ENCODE measurements at regions not wholly inside any gene's neighbourhood (a gene's known extent, or its start where the extent isn't known, plus 50 kb on each side); places are given as distances from the start of the nearest gene placed in this dataset.

- H3K4me1 ChIP-seq (ENCODE audit: control insufficient read depth in 3 of 3, insufficient read depth in 3 of 3, low read length in 3 of 3): no peaks in the 10 kb centered on the region
These were observed 329.9 kb downstream of the KIF4B start for GRCh38 chr5:155343468-155343867.

GRCh38 chr5:155353231-155353630, 339.7 kb downstream of the KIF4B start:
- Histone ChIP-seq H3K9ac (ENCODE audit: low read depth in 1 of 3, low read length in 3 of 3) (no peak overlapping the region), H3K4me3 (ENCODE audit: low read length in 3 of 3) (no peak overlapping the region), H3K27ac (ENCODE audit: low read depth, low read length) (no peak overlapping the region), H3K4me1 (ENCODE audit: control insufficient read depth in 3 of 3, insufficient read depth in 3 of 3, low read length in 3 of 3) (no peaks in the 10 kb centered on the region), H3K9me3 (ENCODE audit: control insufficient read depth in 3 of 3, low read length in 3 of 3) (peaks cover 0 to 4% (median 3%) of the 10 kb centered on the region in 3 donors), H3K36me3 (ENCODE audit: control insufficient read depth in 3 of 3, insufficient read depth in 3 of 3, low read length in 3 of 3) (no peaks in the 10 kb centered on the region), H3K27me3 (ENCODE audit: control insufficient read depth in 3 of 3, insufficient read depth in 3 of 3, low read length in 3 of 3) (no peaks in the 10 kb centered on the region)

More at GRCh38 chr5:155343468-155343867, 329.9 kb downstream of the KIF4B start:
- Histone ChIP-seq H3K9me3 (ENCODE audit: control insufficient read depth in 3 of 3, low read length in 3 of 3) (no peaks in the 10 kb centered on the region), H3K9ac (ENCODE audit: low read depth in 1 of 3, low read length in 3 of 3) (no peak overlapping the region), H3K27me3 (ENCODE audit: control insufficient read depth in 3 of 3, insufficient read depth in 3 of 3, low read length in 3 of 3) (no peaks in the 10 kb centered on the region), H3K36me3 (ENCODE audit: control insufficient read depth in 3 of 3, insufficient read depth in 3 of 3, low read length in 3 of 3) (no peaks in the 10 kb centered on the region), H3K4me3 (ENCODE audit: low read length in 3 of 3) (no peak overlapping the region), H3K27ac (ENCODE audit: low read depth, low read length) (no peak overlapping the region)

- Histone ChIP-seq H3K9ac (ENCODE audit: low read depth in 1 of 3, low read length in 3 of 3) (no peak overlapping the region), H3K27ac (ENCODE audit: low read depth, low read length) (no peak overlapping the region), H3K4me1 (ENCODE audit: control insufficient read depth in 3 of 3, insufficient read depth in 3 of 3, low read length in 3 of 3) (no peaks in the 10 kb centered on the region), H3K36me3 (ENCODE audit: control insufficient read depth in 3 of 3, insufficient read depth in 3 of 3, low read length in 3 of 3) (no peaks in the 10 kb centered on the region), H3K4me3 (ENCODE audit: low read length in 3 of 3) (no peak overlapping the region), H3K9me3 (ENCODE audit: control insufficient read depth in 3 of 3, low read length in 3 of 3) (no peaks in the 10 kb centered on the region), H3K27me3 (ENCODE audit: control insufficient read depth in 3 of 3, insufficient read depth in 3 of 3, low read length in 3 of 3) (no peaks in the 10 kb centered on the region)
These were observed 352.5 kb downstream of the KIF4B start for GRCh38 chr5:155366096-155366495.

GRCh38 chr5:155367841-155368240, 354.3 kb downstream of the KIF4B start:
- H3K36me3 ChIP-seq (ENCODE audit: control insufficient read depth in 3 of 3, insufficient read depth in 3 of 3, low read length in 3 of 3): no peaks in the 10 kb centered on the region
- no peak overlapping the region for H3K27ac ChIP-seq (ENCODE audit: low read depth, low read length)
- no peaks in the 10 kb centered on the region for H3K4me1 ChIP-seq (ENCODE audit: control insufficient read depth in 3 of 3, insufficient read depth in 3 of 3, low read length in 3 of 3)
- H3K27me3 ChIP-seq (ENCODE audit: control insufficient read depth in 3 of 3, insufficient read depth in 3 of 3, low read length in 3 of 3): no peaks in the 10 kb centered on the region
- no peak overlapping the region for H3K9ac ChIP-seq (ENCODE audit: low read depth in 1 of 3, low read length in 3 of 3)
- no peak overlapping the region for H3K4me3 ChIP-seq (ENCODE audit: low read length in 3 of 3)
- H3K9me3 ChIP-seq (ENCODE audit: control insufficient read depth in 3 of 3, low read length in 3 of 3): no peaks in the 10 kb centered on the region

- Histone ChIP-seq H3K9ac (ENCODE audit: low read depth in 1 of 3, low read length in 3 of 3) (no peak overlapping the region), H3K4me3 (ENCODE audit: low read length in 3 of 3) (no peak overlapping the region)
These were observed 354.9 kb downstream of the KIF4B start for GRCh38 chr5:155368490-155368889.

GRCh38 chr5:155380480-155380879, 366.9 kb downstream of the KIF4B start:
- Histone ChIP-seq H3K4me3 (ENCODE audit: low read length in 3 of 3) (no peak overlapping the region), H3K9me3 (ENCODE audit: control insufficient read depth in 3 of 3, low read length in 3 of 3) (no peaks in the 10 kb centered on the region), H3K36me3 (ENCODE audit: control insufficient read depth in 3 of 3, insufficient read depth in 3 of 3, low read length in 3 of 3) (no peaks in the 10 kb centered on the region), H3K4me1 (ENCODE audit: control insufficient read depth in 3 of 3, insufficient read depth in 3 of 3, low read length in 3 of 3) (no peaks in the 10 kb centered on the region), H3K27ac (ENCODE audit: low read depth, low read length) (no peak overlapping the region), H3K27me3 (ENCODE audit: control insufficient read depth in 3 of 3, insufficient read depth in 3 of 3, low read length in 3 of 3) (no peaks in the 10 kb centered on the region), H3K9ac (ENCODE audit: low read depth in 1 of 3, low read length in 3 of 3) (no peak overlapping the region)

More at GRCh38 chr5:155368490-155368889, 354.9 kb downstream of the KIF4B start:
- H3K27me3 ChIP-seq (ENCODE audit: control insufficient read depth in 3 of 3, insufficient read depth in 3 of 3, low read length in 3 of 3): no peaks in the 10 kb centered on the region
- H3K36me3 ChIP-seq (ENCODE audit: control insufficient read depth in 3 of 3, insufficient read depth in 3 of 3, low read length in 3 of 3): no peaks in the 10 kb centered on the region
- H3K27ac ChIP-seq (ENCODE audit: low read depth, low read length): no peak overlapping the region
- H3K9me3 ChIP-seq (ENCODE audit: control insufficient read depth in 3 of 3, low read length in 3 of 3): no peaks in the 10 kb centered on the region
- no peaks in the 10 kb centered on the region for H3K4me1 ChIP-seq (ENCODE audit: control insufficient read depth in 3 of 3, insufficient read depth in 3 of 3, low read length in 3 of 3)

GRCh38 chr5:155381654-155382053, 368.1 kb downstream of the KIF4B start:
- Histone ChIP-seq H3K9ac (ENCODE audit: low read depth in 1 of 3, low read length in 3 of 3) (no peak overlapping the region), H3K36me3 (ENCODE audit: control insufficient read depth in 3 of 3, insufficient read depth in 3 of 3, low read length in 3 of 3) (no peaks in the 10 kb centered on the region), H3K4me1 (ENCODE audit: control insufficient read depth in 3 of 3, insufficient read depth in 3 of 3, low read length in 3 of 3) (no peaks in the 10 kb centered on the region), H3K27me3 (ENCODE audit: control insufficient read depth in 3 of 3, insufficient read depth in 3 of 3, low read length in 3 of 3) (no peaks in the 10 kb centered on the region), H3K9me3 (ENCODE audit: control insufficient read depth in 3 of 3, low read length in 3 of 3) (no peaks in the 10 kb centered on the region), H3K4me3 (ENCODE audit: low read length in 3 of 3) (no peak overlapping the region), H3K27ac (ENCODE audit: low read depth, low read length) (no peak overlapping the region)

- Histone ChIP-seq H3K4me1 (ENCODE audit: control insufficient read depth in 3 of 3, insufficient read depth in 3 of 3, low read length in 3 of 3) (no peaks in the 10 kb centered on the region), H3K27ac (ENCODE audit: low read depth, low read length) (no peak overlapping the region), H3K9me3 (ENCODE audit: control insufficient read depth in 3 of 3, low read length in 3 of 3) (no peaks in the 10 kb centered on the region), H3K4me3 (ENCODE audit: low read length in 3 of 3) (no peak overlapping the region), H3K27me3 (ENCODE audit: control insufficient read depth in 3 of 3, insufficient read depth in 3 of 3, low read length in 3 of 3) (no peaks in the 10 kb centered on the region), H3K36me3 (ENCODE audit: control insufficient read depth in 3 of 3, insufficient read depth in 3 of 3, low read length in 3 of 3) (no peaks in the 10 kb centered on the region), H3K9ac (ENCODE audit: low read depth in 1 of 3, low read length in 3 of 3) (no peak overlapping the region)
These were observed 375.9 kb downstream of the KIF4B start for GRCh38 chr5:155389498-155389897.

GRCh38 chr5:155394727-155395126, 381.2 kb downstream of the KIF4B start:
- H3K27ac ChIP-seq (ENCODE audit: low read depth, low read length): no peak overlapping the region
- H3K27me3 ChIP-seq (ENCODE audit: control insufficient read depth in 3 of 3, insufficient read depth in 3 of 3, low read length in 3 of 3): no peaks in the 10 kb centered on the region
- no peaks in the 10 kb centered on the region for H3K36me3 ChIP-seq (ENCODE audit: control insufficient read depth in 3 of 3, insufficient read depth in 3 of 3, low read length in 3 of 3)
- H3K9me3 ChIP-seq (ENCODE audit: control insufficient read depth in 3 of 3, low read length in 3 of 3): no peaks in the 10 kb centered on the region
- no peak overlapping the region for H3K9ac ChIP-seq (ENCODE audit: low read depth in 1 of 3, low read length in 3 of 3)
- H3K4me1 ChIP-seq (ENCODE audit: control insufficient read depth in 3 of 3, insufficient read depth in 3 of 3, low read length in 3 of 3): no peaks in the 10 kb centered on the region
- no peak overlapping the region for H3K4me3 ChIP-seq (ENCODE audit: low read length in 3 of 3)

- Histone ChIP-seq H3K9ac (ENCODE audit: low read depth in 1 of 3, low read length in 3 of 3) (no peak overlapping the region), H3K4me3 (ENCODE audit: low read length in 3 of 3) (no peak overlapping the region), H3K27me3 (ENCODE audit: control insufficient read depth in 3 of 3, insufficient read depth in 3 of 3, low read length in 3 of 3) (no peaks in the 10 kb centered on the region), H3K9me3 (ENCODE audit: control insufficient read depth in 3 of 3, low read length in 3 of 3) (no peaks in the 10 kb centered on the region), H3K27ac (ENCODE audit: low read depth, low read length) (no peak overlapping the region), H3K36me3 (ENCODE audit: control insufficient read depth in 3 of 3, insufficient read depth in 3 of 3, low read length in 3 of 3) (no peaks in the 10 kb centered on the region), H3K4me1 (ENCODE audit: control insufficient read depth in 3 of 3, insufficient read depth in 3 of 3, low read length in 3 of 3) (no peaks in the 10 kb centered on the region)
These were observed 389.5 kb downstream of the KIF4B start for GRCh38 chr5:155402927-155403640.

All from skeletal muscle tissue (tissue), 3 donors.